Liver (tissue), 8 donors: ENCODE measurements at regions not wholly inside any gene's neighbourhood (a gene's known extent, or its start where the extent isn't known, plus 50 kb on each side); places are given as distances from the start of the nearest gene placed in this dataset.

Source experiments
- DNase-seq: peaks from one replicate; pipeline ENCODE4 v3.0.0-alpha.2; 2017; ENCODE audit warnings: low spot score
- H3K27ac ChIP-seq, 2 donors: one replicate each; pipeline ENCODE4 v1.7.0; 2013; ENCODE audit warnings: inconsistent platforms in 2 of 2, low read length in 2 of 2, control low read depth in 1 of 2, low read depth in 1 of 2, mild to moderate bottlenecking in 1 of 2
- H3K27me3 ChIP-seq, 4 donors: one replicate each; pipeline versions ENCODE4 v1.6.1 to v1.7.0; 2013; ENCODE audit warnings: low read length in 3 of 4, inconsistent platforms in 1 of 4, mild to moderate bottlenecking in 1 of 4, moderate library complexity in 1 of 4; ENCODE audit not compliant: control insufficient read depth in 4 of 4, insufficient read depth in 4 of 4
- H3K36me3 ChIP-seq, 4 donors: one replicate each; pipeline versions ENCODE4 v1.6.1 to v1.7.0; 2013; ENCODE audit warnings: low read length in 3 of 4, mild to moderate bottlenecking in 3 of 4, low read depth in 1 of 4, moderate library complexity in 1 of 4; ENCODE audit not compliant: control insufficient read depth in 4 of 4, insufficient read depth in 3 of 4
- H3K4me1 ChIP-seq, 4 donors: one replicate each; pipeline versions ENCODE4 v1.6.1 to v1.7.0; 2013; ENCODE audit warnings: low read length in 3 of 4, mild to moderate bottlenecking in 3 of 4, moderate library complexity in 1 of 4; ENCODE audit not compliant: control insufficient read depth in 4 of 4, insufficient read depth in 4 of 4
- H3K4me3 ChIP-seq, 3 donors: one replicate each; pipeline versions ENCODE4 v1.6.1 to v1.7.0; 2013; ENCODE audit warnings: low read length in 3 of 3, control low read depth in 1 of 3, low read depth in 1 of 3, mild to moderate bottlenecking in 1 of 3
- H3K9ac ChIP-seq, 2 donors: one replicate each; pipeline ENCODE4 v1.7.0; 2013; ENCODE audit warnings: low read length in 2 of 2, mild to moderate bottlenecking in 2 of 2, moderate library complexity in 2 of 2, control low read depth in 1 of 2, low read depth in 1 of 2
- H3K9me3 ChIP-seq, 4 donors: one replicate each; pipeline versions ENCODE4 v1.6.1 to v1.7.0; 2013; ENCODE audit warnings: low read length in 3 of 4; ENCODE audit not compliant: control insufficient read depth in 4 of 4
- CTCF ChIP-seq: fragments of 150-350 bp; IDR thresholded peaks from 2 replicates; pipeline ENCODE4 v1.5.1; 2017; ENCODE audit warnings: improper control_type of control experiment, low read depth, low read length; ENCODE audit not compliant: missing input control
- EGR1 ChIP-seq, 2 donors: IDR thresholded peaks; 2 replicates each; pipeline ENCODE4 v1.6.1; 2016 to 2018; ENCODE audit warnings: antibody characterized with exemption in 2 of 2, low read depth in 2 of 2
- FOXA1 ChIP-seq: IDR thresholded peaks from 2 replicates; pipeline ENCODE4 v1.6.1; 2016; ENCODE audit warnings: antibody characterized with exemption
- FOXA2 ChIP-seq: IDR thresholded peaks from 2 replicates; pipeline ENCODE4 v1.6.1; 2016; ENCODE audit warnings: antibody characterized with exemption
- GABPA ChIP-seq, 2 donors: IDR thresholded peaks in 1 of 2; conservative IDR thresholded peaks in 1 of 2; 2 replicates each; pipeline ENCODE4 v1.6.1; 2016; ENCODE audit warnings: antibody characterized with exemption in 2 of 2, mild to moderate bottlenecking in 1 of 2, moderate library complexity in 1 of 2
- HNF4A ChIP-seq, 2 donors: conservative IDR thresholded peaks; 2 replicates each; pipeline ENCODE4 v1.6.1; 2016; ENCODE audit warnings: antibody characterized with exemption in 2 of 2, mild to moderate bottlenecking in 2 of 2
- HNF4G ChIP-seq: IDR thresholded peaks from 2 replicates; pipeline ENCODE4 v1.6.1; 2016; ENCODE audit warnings: antibody characterized with exemption
- JUND ChIP-seq, 2 donors: IDR thresholded peaks; 2 replicates each; pipeline ENCODE4 v1.6.1; 2016; ENCODE audit warnings: antibody characterized with exemption in 2 of 2
- MAX ChIP-seq: IDR thresholded peaks from 2 replicates; pipeline ENCODE4 v1.6.1; 2016; ENCODE audit warnings: antibody characterized with exemption
- RAD21 ChIP-seq, 2 donors: IDR thresholded peaks; 2 replicates each; pipeline ENCODE4 v1.6.1; 2016; ENCODE audit warnings: antibody characterized with exemption in 2 of 2, mild to moderate bottlenecking in 2 of 2
- REST ChIP-seq: IDR thresholded peaks from 2 replicates; pipeline ENCODE4 v1.6.1; 2016; ENCODE audit warnings: antibody characterized with exemption, mild to moderate bottlenecking
- RXRA ChIP-seq, 2 donors: IDR thresholded peaks; 2 replicates each; pipeline ENCODE4 v1.6.1; 2017 to 2018; ENCODE audit warnings: antibody characterized with exemption in 2 of 2, mild to moderate bottlenecking in 1 of 2
- SP1 ChIP-seq: IDR thresholded peaks from 2 replicates; pipeline ENCODE4 v1.6.1; 2018; ENCODE audit warnings: antibody characterized with exemption, mild to moderate bottlenecking
- TAF1 ChIP-seq: conservative IDR thresholded peaks from 2 replicates; pipeline ENCODE4 v1.6.1; 2016; ENCODE audit warnings: antibody characterized with exemption, mild to moderate bottlenecking
- YY1 ChIP-seq: IDR thresholded peaks from 2 replicates; pipeline ENCODE4 v1.6.1; 2016; ENCODE audit warnings: antibody characterized with exemption, mild to moderate bottlenecking
- WGBS: extraction: QIAGEN DNeasy Blood & Tissue Kit; methylation state at CpG from one replicate; pipeline ENCODE4 v1.1.7; 2013; 5-methylcytosine and 5-hydroxymethylcytosine counted together
- TF ChIP-seq, protein P1 (sequence below): IDR thresholded peaks from 2 replicates; pipeline ENCODE4 v1.6.1; 2016; ENCODE audit warnings: antibody characterized with exemption
- TF ChIP-seq, protein P2 (sequence below): IDR thresholded peaks from 2 replicates; pipeline ENCODE4 v1.6.1; 2016; ENCODE audit warnings: antibody characterized with exemption
- donor health status: healthy.
- donor health status: healthy.
- donor health status: healthy.
- donor health status: healthy.
- donor health status: healthy.

DNA sequence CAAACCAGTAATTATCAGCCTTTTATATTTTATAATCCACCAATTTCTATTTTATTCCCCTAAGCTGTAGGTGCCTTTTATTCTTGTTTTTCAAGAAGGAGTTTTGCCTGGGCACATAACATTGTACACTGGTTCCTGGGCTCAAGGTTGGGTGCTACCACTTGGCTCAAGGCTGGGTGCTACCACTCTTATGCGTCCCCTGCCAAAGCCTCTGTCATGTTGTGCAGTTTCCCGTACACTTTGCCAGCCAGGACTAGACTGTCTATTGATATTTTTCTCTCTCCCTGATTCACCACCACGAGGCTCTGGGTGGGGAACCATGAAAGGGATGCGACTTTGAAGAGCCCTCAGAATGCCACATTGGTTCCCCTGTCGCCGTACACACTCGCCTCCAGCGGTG is 52.5 kb upstream of the VASH1 start:
- Histone ChIP-seq H3K4me1 (no peaks in the 10 kb centered on the region), H3K9ac (no peak overlapping the region), H3K36me3 (no peaks in the 10 kb centered on the region), H3K27ac (no peak overlapping the region), H3K27me3 (no peaks in the 10 kb centered on the region), H3K4me3 (no peak overlapping the region), H3K9me3 (no peaks in the 10 kb centered on the region)
- TF ChIP-seq EGR1 (IDR thresholded peaks at IDR 0.05; ENCODE audit: low read depth in 2 of 2) = no peak
- no peak for TF ChIP-seq FOXA2
- no peak for TF ChIP-seq JUND (IDR thresholded peaks at IDR 0.05)
- no peak for TF ChIP-seq REST
- DNase-seq = no peak
- 82% methylated on average over 8 of the region's 8 CpGs for WGBS

DNA sequence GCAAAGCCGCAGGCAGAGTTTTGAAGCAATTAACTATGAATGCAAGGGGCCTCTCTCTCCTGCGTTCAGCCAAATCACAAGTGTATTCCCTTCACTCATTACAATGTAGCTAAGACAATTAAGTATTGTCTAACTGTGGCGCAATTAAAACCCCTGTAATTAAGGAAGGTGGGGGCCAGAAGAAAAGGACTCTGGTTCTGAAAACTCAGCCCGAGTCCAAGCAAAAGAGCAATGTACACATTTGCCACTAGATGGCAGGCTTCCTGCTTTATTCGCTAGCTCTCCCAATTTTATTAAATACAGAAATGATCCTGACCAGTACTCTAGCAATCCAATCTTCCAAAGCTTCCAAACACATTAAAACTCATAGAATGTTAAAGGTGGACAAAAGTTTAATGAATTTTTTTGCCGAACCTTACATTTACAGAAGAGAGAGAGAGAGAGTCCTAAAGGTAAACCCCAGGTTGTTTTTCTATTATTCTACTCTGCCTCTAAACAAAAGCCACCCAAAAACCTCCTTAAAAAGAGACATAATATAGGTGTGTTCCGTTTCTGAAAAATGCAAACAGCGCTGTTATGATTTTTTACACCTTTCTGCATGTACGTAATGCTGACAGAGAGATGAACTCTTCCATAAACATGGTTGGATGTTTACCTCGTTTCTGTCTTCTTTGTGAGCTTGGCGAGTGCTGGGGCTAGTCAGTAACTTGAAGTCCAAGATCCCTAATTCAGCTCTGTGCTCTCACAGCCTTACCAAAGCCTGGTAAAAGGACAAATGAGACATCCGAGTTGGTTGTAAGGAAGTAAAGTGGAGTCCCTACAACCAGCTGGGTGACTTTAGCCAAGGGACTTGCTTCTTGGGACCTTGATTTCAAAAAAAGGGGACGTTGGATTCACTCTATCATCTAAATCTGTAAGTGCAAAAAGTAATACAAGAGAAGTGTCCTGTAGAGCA is 50.9 kb upstream of the VASH1 start:
- Histone ChIP-seq H3K27ac (no peak overlapping the region), H3K36me3 (no peaks in the 10 kb centered on the region), H3K4me3 (no peak overlapping the region), H3K4me1 (no peaks in the 10 kb centered on the region), H3K27me3 (no peaks in the 10 kb centered on the region), H3K9ac (no peak overlapping the region), H3K9me3 (no peaks in the 10 kb centered on the region)
- TF ChIP-seq EGR1 (IDR thresholded peaks at IDR 0.05; ENCODE audit: low read depth in 2 of 2) (no peak), REST (no peak), TAF1 (no peak), HNF4G (no peak), CTCF (peak; percentile 83), FOXA2 (no peak), FOXA1 (no peak), GABPA (IDR thresholded peaks at IDR 0.05 in 1 of 2, conservative IDR thresholded peaks at IDR 0.05 in 1 of 2) (no peak), SP1 (no peak), MAX (no peak), RXRA (IDR thresholded peaks at IDR 0.05) (no peak), RAD21 (IDR thresholded peaks at IDR 0.05) (peak; percentile 83 to 85), HNF4A (conservative IDR thresholded peaks at IDR 0.05) (no peak), YY1 (no peak), JUND (IDR thresholded peaks at IDR 0.05) (no peak)
- TF ChIP-seq, protein P1, sequence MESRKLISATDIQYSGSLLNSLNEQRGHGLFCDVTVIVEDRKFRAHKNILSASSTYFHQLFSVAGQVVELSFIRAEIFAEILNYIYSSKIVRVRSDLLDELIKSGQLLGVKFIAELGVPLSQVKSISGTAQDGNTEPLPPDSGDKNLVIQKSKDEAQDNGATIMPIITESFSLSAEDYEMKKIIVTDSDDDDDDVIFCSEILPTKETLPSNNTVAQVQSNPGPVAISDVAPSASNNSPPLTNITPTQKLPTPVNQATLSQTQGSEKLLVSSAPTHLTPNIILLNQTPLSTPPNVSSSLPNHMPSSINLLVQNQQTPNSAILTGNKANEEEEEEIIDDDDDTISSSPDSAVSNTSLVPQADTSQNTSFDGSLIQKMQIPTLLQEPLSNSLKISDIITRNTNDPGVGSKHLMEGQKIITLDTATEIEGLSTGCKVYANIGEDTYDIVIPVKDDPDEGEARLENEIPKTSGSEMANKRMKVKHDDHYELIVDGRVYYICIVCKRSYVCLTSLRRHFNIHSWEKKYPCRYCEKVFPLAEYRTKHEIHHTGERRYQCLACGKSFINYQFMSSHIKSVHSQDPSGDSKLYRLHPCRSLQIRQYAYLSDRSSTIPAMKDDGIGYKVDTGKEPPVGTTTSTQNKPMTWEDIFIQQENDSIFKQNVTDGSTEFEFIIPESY = no peak
- TF ChIP-seq, protein P2, sequence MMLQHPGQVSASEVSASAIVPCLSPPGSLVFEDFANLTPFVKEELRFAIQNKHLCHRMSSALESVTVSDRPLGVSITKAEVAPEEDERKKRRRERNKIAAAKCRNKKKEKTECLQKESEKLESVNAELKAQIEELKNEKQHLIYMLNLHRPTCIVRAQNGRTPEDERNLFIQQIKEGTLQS = no peak
- WGBS = 28% methylated on average over 13 of the region's 13 CpGs
- peak; percentile 46 for DNase-seq
